Left colon (tissue), 2 donors: ENCODE measurements at regions not wholly inside any gene's neighbourhood (a gene's known extent, or its start where the extent isn't known, plus 50 kb on each side); places are given as distances from the start of the nearest gene placed in this dataset.
A peak's percentile ranks its signal among the peaks of the same experiment; 100 is the strongest.
"Not testable (repeated sequence)": the region's sequence is repeated elsewhere in the genome, so short reads cannot be mapped to it uniquely, and the experiment has no call there.

Experiments used
- ATAC-seq: fragments of 200-7000 bp; cut with Tn5 transposase; one replicate; pipeline ENCODE4 v1.9.1; 2020; ENCODE audit warnings: mild to moderate bottlenecking, moderate library complexity
- DNase-seq, 2 donors: peaks; one replicate each; pipeline ENCODE4 v3.0.0-alpha.2; 2020
- intact Hi-C, 2 donors: fragments of 100-400 bp; cut with DNase I in 1 of 2; cut with micrococcal nuclease in 1 of 2; formaldehyde crosslinking; loops; one replicate each; pipeline versions ENCODE4 v1.11.2 to v1.14.0; 2022; cut with DNase I, micrococcal nuclease
- donor health status: DM: no; HTN: no; CAD: no.
- donor health status: DM: yes; HTN: yes; CAD: no.

DNA sequence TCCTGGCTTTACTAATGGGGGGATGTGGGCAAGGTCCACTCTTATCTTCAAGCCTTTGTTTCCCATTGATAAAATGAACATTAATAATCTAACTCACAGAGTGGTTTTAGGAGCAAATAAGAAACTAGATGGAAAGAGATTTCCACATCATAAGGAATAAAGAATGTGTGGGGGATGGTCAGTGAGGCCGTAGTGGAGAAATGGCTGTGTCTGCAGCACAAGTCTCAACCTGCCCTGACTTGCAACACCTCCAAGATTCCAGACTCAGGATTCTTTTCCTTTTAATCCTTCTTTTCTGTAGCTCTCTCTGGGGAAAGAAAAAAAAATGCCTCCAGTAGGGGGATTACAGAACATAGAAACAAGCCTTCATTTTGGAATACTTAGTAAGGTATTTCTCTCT, 124.2 kb upstream of the MEX3C start:
- no peak for ATAC-seq
- DNase-seq = no peak
- intact Hi-C loops = no loop called here

DNA sequence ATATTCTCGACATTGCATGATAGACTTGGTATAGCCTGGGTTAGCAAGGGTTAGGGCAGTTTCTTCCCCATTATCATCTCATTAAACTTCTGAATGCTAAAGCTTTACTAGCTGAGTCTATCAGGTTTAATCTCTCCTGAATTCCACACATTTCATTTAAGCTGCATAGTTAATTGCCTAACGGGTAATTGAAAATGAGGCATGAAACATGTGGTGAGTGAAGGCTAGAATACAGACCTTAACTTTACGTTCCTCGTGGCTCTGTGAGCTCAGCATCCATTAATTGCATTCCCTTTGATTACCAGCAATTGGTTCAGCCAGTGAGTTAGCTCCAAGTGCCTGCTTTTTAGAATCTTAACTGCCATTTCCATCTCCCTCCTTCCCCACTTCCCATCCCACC, 126.5 kb upstream of the MEX3C start:
- intact Hi-C loops = no loop called here
- DNase-seq = no peak
- no peak for ATAC-seq

DNA sequence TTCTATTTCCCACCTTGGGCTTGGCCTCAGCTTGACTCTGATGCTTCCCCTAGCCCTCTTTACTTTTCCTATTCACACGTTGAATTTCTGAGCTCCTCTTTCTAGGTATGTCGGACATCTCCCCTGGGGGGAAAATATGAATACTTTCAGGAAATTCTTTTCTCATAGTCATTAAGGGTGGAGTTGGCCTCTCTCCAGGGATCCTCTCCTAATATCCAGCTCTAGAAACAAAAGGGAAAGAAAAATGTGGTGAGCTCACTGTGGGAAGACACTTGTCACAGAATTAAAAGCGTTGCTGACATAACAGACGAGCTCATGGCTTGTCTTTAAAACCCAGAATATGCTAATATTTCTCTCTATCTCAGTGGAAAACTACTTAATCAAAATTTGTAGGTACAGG, 132.7 kb upstream of the MEX3C start:
- intact Hi-C loops = no loop called here
- ATAC-seq = no peak
- no peak for DNase-seq

DNA sequence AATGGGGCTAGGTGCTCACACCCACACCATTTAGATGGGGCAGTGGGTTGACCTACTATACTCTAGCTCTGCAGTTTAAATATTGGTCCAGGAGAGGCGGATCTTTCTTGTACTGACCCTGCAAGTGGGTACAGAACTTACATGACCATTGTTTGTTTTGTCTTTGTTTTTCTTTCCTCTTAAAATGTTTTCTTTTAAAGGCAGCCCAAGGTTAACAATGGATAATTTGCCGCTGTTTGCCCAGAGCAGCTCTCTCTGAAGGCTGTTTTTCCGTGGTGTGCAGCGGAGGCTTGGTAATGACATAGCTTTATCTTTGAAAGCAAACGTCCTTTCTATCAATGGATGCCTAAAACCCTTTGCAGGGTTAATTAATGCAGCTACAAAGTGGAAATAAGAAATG, 133.3 kb upstream of the MEX3C start:
- no peak for DNase-seq
- ATAC-seq = no peak
- intact Hi-C loops = no loop called here

DNA sequence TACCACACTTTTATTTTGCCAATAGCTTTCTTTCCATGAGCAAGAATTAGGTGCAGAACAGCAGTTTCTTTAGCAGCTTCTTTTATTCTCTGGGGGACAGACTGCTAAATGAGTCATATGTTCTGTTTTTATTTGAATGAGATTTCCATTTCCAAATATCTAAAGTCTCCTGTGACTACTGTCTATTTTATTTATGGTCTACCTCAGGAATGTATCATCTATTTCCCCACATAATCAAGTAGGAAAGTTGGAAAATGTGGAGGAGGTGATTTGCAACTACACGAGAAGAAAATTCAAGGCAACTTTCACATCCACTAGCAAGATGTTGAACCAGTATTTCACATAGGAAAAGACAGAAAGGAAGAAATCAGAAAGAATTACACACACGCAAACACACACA, 139.9 kb upstream of the MEX3C start:
- ATAC-seq = no peak
- intact Hi-C loops = no loop called here
- no peak for DNase-seq

DNA sequence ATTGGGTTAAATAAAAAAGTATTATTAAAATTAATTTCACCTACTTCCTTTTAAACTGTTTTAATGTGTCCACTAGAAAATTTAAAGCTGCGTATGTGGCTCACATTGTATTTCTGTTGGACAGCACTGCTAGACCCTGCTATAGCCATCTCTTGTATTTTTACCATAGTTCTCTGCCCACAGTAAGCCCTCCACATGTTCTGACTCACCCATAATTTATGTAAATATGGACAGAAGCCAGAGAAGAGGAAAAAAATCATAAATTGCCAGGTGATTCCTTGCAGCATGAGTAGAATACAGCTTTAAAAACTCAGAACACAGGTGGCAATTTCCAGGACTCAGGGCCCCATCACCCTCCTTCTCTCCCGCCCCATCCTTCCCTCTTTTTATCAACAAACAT, 142.4 kb upstream of the MEX3C start:
- DNase-seq (no peak), ATAC-seq (no peak)
- intact Hi-C loops = no loop called here

DNA sequence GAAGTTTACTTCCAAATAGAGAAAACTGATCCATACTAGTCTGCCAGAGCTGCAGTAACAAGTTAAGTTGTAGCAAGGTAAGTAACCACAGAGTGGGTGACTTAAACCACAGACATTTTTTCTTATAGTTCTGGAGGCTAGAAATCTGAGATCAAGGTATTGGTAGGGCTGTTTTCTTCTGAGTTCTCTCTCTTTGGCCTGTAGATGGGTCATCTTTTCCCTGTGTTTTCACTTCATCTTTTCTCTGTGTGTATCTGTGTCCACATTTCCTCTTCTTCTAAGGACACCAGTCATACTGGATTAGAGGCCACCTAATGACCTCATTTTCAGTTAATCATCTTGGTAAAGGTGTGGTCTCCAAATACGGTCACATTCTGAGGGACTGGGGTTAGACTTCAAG, 142.9 kb upstream of the MEX3C start:
- DNase-seq (no peak), ATAC-seq (no peak)
- intact Hi-C loops = no loop called here

DNA sequence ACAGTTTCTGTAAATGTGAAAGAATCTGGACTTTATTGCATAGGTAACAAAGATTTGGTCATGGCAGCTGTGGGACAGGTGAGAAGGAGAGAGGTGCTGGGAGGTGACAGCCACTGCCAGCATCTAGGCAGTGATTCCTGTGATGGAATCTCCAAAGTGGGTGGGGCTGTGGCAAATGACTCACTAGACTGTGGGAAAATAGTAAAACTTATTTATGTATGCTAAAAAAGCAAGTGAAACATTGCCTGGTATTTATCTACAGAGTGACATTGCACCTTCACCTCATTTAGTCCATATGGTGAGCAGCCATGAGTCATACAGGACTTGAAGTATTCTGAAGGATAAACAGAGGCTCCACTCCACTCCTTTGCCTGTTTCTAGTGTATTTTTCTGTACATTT, 145.3 kb upstream of the MEX3C start:
- intact Hi-C loops = no loop called here
- ATAC-seq (peak; percentile 65), DNase-seq (no peak)

DNA sequence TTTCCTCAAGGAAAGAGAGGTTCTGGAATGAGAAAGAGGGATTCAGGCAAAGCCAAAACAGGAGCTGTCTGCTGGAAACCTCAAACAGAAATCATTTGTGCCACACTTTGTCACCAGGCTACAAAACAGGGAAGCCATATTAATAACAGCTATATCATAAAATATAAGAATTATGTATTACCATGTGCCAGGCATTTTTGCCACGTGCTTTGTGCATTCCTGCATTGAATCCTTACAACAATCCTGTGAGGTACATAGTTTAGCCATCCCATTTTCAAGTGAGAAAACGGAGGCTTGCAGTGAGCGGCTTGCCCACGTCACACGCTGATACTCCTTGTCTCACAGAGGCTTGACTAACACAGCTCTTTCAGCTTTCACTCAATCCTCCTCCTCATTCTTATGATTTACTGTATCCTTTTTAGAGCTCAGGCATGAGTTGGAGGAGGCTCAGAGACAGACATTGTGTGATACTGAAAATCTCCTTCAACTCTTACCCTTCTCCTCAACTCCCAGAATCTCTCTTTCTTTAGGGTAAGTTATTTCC, 148.4 kb upstream of the MEX3C start:
- DNase-seq (no peak), ATAC-seq (no peak)
- intact Hi-C loops = no loop called here

DNA sequence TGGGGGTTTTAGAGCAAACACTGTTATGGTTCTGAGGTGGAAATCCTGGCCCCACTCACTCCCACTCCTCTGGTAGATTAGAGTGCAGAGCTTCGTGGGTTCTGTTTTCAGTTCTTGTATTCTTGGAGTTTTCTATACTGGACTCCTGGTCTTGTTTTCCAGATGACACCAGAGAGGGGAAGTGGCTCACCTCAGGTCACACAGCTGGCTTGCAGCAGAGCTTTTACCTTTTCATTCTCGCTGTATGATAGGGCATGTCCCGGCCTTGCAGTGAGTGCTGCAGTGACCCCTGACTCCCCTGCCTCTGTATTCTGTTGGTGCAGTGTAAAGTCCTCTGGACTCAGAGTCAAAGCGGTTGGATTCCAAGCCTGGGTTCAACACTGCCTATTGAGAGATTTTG, 148.9 kb upstream of the MEX3C start:
- no peak for ATAC-seq
- no peak for DNase-seq
- intact Hi-C loops = no loop called here

DNA sequence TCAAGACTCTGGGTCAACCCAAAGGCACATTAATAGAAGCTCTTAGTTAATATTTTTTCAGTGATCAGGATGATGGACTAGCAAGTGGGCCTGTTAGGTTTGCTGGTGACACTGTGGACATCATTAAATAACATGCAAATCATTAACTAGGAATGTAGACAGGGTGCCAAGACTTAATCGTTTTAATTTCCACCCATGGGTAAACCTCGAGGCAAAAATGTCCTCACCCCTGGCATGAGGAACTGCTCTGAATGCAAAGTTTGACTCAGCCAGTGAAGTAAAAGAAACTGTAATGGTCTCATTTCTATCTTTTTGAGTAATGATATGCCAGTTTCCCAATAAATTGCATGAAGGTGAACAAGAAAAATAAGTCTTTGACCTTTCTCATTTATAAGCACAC, 152.6 kb upstream of the MEX3C start:
- ATAC-seq (no peak), DNase-seq (no peak)
- intact Hi-C loops = no loop called here

DNA sequence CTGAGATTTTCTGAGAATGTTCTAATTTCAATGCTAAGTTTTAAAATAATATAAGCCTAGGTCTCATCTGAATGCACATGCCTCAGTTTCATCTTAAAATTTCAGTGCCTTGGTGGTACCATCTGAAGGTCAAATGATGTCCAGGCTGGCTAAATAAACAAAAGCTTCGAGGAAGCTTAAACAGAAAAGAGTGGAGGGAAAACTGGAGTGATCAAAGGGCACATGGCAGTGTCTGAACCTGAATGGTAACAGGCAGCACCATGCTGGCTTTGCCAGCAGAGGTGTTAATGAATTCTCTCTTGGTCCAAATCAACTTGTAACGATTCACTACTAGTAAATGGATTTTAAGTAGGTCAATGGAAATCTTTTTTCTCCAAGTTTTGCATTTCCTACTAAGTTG, 158.4 kb upstream of the MEX3C start:
- intact Hi-C loops = no loop called here
- DNase-seq (no peak), ATAC-seq (no peak)

DNA sequence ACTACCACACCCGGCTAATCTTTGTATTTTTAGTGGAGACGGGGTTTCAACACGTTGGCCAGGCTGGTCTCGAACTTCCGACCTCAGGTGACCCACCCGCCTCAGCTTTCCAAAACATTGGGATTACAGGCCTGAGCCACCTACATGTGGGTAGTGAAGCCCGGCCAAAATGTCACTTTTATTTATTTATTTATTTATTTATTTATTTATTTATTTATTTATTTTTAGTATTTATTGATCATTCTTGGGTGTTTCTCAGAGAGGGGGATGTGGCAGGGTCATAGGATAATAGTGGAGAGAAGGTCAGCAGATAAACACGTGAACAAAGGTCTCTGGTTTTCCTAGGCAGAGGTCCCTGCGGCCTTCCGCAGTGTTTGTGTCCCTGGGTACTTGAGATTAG, 162.8 kb upstream of the MEX3C start:
- DNase-seq, ATAC-seq, intact Hi-C loops: not testable (repeated sequence)

DNA sequence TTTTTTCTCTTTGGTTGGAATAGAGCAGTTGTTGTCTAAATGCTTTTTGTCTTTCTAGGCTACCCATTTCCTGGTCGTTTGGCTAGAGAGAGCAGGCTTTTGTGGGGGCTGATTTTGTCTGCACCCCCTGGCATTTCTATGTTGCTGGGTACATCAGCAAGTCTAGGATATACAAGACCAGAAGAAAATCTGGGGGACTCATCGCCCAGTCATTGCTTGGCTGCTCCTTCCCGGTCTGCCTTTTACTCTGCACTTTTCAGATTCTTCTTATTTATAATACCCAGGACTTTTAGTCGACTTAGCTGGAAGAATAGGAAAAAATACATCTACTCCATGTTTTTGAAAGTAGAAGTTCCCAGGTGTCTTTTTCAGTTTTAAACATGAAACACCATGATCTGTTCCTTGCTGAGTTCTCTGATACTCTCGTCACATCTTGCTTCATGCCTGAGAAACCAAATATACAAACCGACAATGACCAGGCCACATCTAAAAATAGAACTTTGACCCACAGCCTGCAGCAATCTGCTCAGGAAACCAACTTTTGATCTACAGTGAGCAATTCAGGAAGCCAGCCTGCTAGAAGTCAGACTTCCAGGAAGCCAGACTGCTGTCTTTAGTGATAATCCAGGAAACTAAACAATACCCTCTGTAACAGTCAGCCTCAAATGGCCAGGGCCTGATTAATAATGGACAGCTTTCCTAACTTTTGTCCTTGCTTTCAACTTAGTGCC, 163.8 kb upstream of the MEX3C start:
- intact Hi-C loops = no loop called here
- DNase-seq (no peak), ATAC-seq (no peak)

DNA sequence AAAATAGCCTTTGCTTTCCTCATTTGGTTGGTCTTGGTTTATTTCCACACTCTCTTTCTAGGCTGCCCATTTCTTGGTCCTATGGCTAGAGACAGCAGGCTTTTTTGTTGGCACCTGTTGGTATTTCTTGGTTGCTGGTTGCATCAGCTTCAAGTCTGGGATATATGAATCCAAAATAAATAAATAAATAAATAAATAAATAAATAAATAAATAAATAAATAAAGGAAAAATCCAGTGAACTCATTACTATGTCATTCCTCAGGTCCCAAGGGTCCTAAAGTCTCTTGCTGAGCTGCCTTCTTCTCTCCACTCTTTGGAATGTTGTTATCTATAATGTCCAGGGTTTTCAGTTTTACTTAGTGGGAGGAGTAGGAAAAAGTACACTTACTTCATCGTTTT, 165.9 kb upstream of the MEX3C start:
- DNase-seq = no peak
- no peak for ATAC-seq
- intact Hi-C loops = no loop called here

DNA sequence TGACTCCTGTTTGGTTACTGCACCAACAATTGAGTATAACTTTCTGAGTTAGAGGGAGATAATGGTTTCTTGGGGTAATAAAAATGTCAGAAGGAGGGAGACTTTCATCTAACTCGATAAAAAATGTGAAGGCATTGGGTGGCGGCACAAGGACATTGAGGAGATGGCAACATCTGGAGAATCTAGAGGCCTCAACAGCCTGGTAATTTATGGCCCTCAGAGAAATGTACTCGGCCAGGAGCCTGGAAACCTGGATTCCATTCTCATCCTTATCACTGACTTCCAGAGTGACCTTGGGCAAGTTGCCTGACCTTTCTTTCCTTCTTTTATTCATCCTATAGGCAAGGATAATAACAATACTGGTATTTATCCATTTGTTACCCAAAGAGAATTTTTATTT, 173.5 kb upstream of the MEX3C start:
- no peak for DNase-seq
- intact Hi-C loops = no loop called here
- no peak for ATAC-seq

DNA sequence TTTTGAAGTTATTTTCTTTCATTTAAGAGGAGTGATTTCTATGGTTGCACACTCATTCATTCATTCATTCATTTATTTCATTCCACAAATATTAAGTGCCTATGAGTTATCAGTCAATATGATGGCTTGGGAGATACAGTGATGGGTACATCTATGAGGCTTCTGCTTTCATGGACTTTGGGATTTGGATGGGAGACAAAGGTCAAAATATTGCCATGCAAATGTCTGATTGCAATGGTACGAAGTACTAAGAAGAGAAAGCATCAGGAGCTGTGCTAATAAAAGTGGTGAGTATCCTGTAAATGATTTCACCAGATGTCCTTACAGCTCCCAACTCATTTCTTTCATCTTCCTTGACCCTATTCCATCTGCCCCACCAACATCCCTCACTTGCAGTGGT, 174.4 kb upstream of the MEX3C start:
- intact Hi-C loops = no loop called here
- DNase-seq (no peak), ATAC-seq (no peak)

DNA sequence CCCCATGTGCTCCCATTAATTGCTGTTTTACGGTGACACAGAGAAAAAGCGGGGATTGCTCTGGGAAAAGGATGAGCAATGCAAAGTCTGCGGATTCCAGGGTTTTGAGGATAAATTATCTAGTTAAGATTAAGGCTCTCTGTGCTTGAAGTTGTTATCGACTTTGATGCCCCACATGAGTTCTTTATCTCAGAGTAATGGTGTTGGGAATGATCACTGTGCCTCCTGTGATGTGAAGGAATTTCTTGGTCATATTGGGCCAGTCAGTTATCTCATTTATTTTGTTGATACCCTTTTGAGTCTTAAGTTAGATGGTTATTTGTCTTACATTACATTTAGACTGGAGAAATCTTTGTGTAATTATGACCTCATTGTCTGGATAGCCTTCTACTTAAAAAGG, 184.6 kb upstream of the MEX3C start:
- ATAC-seq = no peak
- DNase-seq = no peak
- intact Hi-C loops = loop anchor here in 1 of 2 donors (10.0 kb wide), 1 partner anchor 277 kb away; no protein-coding TSS in a partner anchor

DNA sequence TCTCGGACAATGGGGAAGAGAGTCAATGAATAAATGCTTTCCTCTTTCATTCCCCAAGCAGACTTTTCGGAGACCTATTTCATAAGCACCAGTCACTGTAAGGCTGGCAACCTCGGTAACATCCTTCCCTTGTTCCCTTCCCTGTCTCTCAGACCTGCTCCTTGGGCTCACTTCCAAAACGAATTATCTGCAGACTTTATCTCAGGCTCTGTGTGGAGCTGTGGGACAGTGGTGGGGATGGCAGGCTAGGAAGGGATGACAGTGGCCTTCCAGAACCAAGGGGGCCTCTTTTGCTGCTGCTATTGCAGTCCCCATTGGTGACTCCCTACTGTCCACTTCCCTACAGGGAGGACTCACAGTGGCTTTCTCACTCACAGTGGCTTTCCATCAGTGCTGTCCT, 185.6 kb upstream of the MEX3C start:
- DNase-seq (no peak), ATAC-seq (no peak)
- intact Hi-C loops = loop anchor here in 1 of 2 donors (10.0 kb wide), 1 partner anchor 278 kb away; no protein-coding TSS in a partner anchor

DNA sequence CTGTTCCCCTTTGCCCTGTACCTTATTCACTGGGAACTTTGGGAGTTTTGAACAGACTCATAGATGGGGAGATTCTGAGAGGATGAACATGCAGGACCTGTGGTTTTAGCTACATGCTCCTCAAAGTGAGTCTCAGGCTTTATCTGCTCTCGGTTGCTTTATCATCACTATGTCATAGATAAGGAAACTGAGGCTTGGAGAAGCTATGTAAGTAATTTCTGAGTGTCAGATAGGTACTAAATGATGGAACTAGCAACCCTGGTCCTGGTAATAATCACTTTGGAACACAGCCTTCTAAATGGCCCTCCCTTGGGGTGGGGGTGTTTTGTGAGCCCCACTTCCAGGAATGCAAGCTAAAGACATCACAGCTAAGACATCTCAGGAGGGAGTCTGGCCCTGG, 186.2 kb upstream of the MEX3C start:
- intact Hi-C loops = loop anchor here in 1 of 2 donors (10.0 kb wide), 1 partner anchor 279 kb away; no protein-coding TSS in a partner anchor
- no peak for ATAC-seq

DNA sequence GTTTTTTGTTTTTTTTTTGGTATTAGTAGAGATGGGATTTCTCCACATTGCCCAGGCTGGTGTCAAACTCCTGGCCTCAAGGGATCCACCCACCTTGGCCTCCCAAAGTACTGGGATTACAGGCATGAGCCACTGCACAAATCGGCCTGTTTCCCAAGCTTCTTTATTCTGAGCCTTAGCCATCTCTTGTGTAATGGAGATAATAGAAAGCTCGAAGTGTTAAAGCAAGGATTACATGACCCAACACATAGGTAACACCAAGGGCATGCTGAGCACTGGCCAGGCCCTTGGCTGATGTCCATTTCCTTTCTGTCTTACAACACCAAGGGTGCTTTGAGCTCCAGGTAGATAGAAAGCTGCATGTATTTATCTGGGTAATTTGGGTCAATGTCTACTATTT, 187.8 kb upstream of the MEX3C start:
- ATAC-seq (no peak), DNase-seq (no peak)
- intact Hi-C loops = loop anchor here in 1 of 2 donors (10.0 kb wide), 1 partner anchor 280 kb away; no protein-coding TSS in a partner anchor

More for the DNA sequence above, 186.2 kb upstream of the MEX3C start:
- no peak for DNase-seq
